ENCODE measurements at regions not wholly inside any gene's neighbourhood (a gene's known extent, or its start where the extent isn't known, plus 50 kb on each side); places are given as distances from the start of the nearest gene placed in this dataset.
"Not testable (repeated sequence)": the region's sequence is repeated elsewhere in the genome, so short reads cannot be mapped to it uniquely, and the experiment has no call there.

DNA sequence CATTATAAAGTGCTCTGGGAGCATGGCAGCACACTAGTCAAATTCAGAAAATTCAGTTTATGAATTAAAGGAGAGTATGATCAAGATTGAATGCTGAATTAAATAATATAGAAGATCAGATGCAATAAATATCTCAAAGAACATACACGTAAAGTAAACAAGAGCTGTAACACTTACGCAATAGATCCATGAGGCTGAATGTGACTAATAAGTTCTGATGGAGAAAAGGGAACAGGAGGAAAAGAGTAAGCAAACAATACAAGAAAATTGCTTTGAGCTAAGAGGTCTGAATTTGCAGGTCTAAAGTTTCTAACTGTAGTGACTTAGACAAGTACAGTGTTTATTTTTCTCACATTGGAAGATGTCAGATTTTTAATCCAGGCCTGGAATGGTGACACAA is 646.7 kb upstream of the ZNF804A start:
- TF ChIP-seq, protein P1, sequence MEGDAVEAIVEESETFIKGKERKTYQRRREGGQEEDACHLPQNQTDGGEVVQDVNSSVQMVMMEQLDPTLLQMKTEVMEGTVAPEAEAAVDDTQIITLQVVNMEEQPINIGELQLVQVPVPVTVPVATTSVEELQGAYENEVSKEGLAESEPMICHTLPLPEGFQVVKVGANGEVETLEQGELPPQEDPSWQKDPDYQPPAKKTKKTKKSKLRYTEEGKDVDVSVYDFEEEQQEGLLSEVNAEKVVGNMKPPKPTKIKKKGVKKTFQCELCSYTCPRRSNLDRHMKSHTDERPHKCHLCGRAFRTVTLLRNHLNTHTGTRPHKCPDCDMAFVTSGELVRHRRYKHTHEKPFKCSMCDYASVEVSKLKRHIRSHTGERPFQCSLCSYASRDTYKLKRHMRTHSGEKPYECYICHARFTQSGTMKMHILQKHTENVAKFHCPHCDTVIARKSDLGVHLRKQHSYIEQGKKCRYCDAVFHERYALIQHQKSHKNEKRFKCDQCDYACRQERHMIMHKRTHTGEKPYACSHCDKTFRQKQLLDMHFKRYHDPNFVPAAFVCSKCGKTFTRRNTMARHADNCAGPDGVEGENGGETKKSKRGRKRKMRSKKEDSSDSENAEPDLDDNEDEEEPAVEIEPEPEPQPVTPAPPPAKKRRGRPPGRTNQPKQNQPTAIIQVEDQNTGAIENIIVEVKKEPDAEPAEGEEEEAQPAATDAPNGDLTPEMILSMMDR (IDR thresholded peaks at IDR 0.05; ENCODE audit: poor library complexity, severe bottlenecking) = no peak
- Histone ChIP-seq H3K27me3 (ENCODE audit: insufficient read depth, poor library complexity, severe bottlenecking) (no peaks in the 10 kb centered on the region), H3K36me3 (ENCODE audit: low read depth) (no peaks in the 10 kb centered on the region), H3K27ac (ENCODE audit: poor library complexity, severe bottlenecking) (no peak overlapping the region), H3K4me1 (ENCODE audit: insufficient read depth, poor library complexity, severe bottlenecking) (peaks cover 8% of the 10 kb centered on the region), H3K4me3 (ENCODE audit: severe bottlenecking) (no peak overlapping the region), H3K9me3 (ENCODE audit: severe bottlenecking) (no peaks in the 10 kb centered on the region)
- peak; percentile 76 for ATAC-seq (ENCODE audit: low read depth)
- DNase-seq (ENCODE audit: low spot score) = no peak

DNA sequence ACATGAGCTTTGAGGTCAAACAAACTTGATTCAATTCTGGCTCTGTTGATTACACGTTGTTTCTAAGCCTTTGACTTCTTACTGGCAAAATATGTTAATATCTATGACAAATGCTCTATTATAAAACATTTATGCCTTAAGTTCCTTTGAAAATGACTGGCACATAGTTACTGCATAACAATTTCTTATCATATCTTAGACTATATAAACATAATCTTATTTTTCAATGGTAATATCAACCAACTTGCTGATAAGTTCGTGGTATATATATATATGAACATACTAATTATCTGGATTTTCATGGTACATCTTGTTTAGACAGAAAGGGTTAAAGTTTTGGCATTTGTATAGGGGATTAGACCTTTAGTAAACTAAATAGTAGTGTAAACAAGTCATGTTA is 645.6 kb upstream of the ZNF804A start:
- Histone ChIP-seq H3K36me3 (ENCODE audit: low read depth) (no peaks in the 10 kb centered on the region), H3K9me3 (ENCODE audit: severe bottlenecking) (no peaks in the 10 kb centered on the region), H3K27ac (ENCODE audit: poor library complexity, severe bottlenecking) (no peak overlapping the region), H3K4me3 (ENCODE audit: severe bottlenecking) (no peak overlapping the region), H3K4me1 (ENCODE audit: insufficient read depth, poor library complexity, severe bottlenecking) (peaks cover 8% of the 10 kb centered on the region), H3K27me3 (ENCODE audit: insufficient read depth, poor library complexity, severe bottlenecking) (no peaks in the 10 kb centered on the region)
- TF ChIP-seq, protein P1 (IDR thresholded peaks at IDR 0.05; ENCODE audit: poor library complexity, severe bottlenecking) = no peak
- no peak for ATAC-seq (ENCODE audit: low read depth)
- DNase-seq (ENCODE audit: low spot score) = no peak

DNA sequence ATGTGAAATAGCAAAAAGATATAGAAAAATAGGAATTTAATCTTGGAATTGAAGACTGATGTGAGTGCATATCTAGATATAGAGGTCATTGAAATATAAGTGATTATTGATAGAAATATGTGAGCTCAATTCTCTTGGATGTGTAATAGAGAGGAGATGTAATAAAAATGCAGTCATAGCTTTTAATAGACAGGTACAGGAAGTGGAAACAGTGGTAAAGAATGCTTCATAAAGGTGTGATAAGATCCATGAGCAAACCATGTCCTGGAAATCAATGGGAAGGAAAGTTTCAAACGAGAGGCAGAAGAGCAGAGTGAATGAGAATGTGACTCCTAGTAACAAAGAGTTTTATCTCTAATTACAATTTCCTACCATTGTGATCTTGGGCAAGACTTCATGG is 634.7 kb upstream of the ZNF804A start:
- H3K4me1 ChIP-seq (ENCODE audit: insufficient read depth, poor library complexity, severe bottlenecking) = no peaks in the 10 kb centered on the region
- H3K4me3 ChIP-seq (ENCODE audit: severe bottlenecking) = no peak overlapping the region
- H3K9me3 ChIP-seq (ENCODE audit: severe bottlenecking) = no peaks in the 10 kb centered on the region
- no peak overlapping the region for H3K27ac ChIP-seq (ENCODE audit: poor library complexity, severe bottlenecking)
- no peak for DNase-seq (ENCODE audit: low spot score)
- TF ChIP-seq, protein P1 (IDR thresholded peaks at IDR 0.05; ENCODE audit: poor library complexity, severe bottlenecking) = no peak
- no peaks in the 10 kb centered on the region for H3K36me3 ChIP-seq (ENCODE audit: low read depth)
- peak; percentile 35; the same call in 1 of the 3 replicates for ATAC-seq (ENCODE audit: low read depth)
- no peaks in the 10 kb centered on the region for H3K27me3 ChIP-seq (ENCODE audit: insufficient read depth, poor library complexity, severe bottlenecking)

DNA sequence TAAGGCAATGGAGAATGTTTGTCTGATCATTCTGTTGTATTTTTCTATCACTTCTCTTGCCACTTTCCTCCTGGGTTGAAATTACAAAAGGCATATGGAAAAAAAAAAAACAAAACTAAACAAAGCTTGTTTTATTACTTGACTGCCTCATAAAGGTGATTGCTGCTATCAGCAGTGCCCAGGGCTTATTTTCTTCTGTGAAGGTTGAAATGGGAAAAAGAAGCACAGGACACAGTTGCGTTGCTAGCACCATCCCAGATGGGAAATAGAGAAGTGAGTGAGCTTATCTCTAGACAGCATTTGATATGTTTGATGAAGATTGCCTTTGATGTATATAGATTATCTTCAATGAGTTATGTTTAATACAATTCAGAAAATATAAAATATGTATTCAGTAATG is 633.8 kb upstream of the ZNF804A start:
- no peaks in the 10 kb centered on the region for H3K9me3 ChIP-seq (ENCODE audit: severe bottlenecking)
- ATAC-seq (ENCODE audit: low read depth) (no peak), DNase-seq (ENCODE audit: low spot score) (no peak)
- TF ChIP-seq, protein P1 (IDR thresholded peaks at IDR 0.05; ENCODE audit: poor library complexity, severe bottlenecking) = no peak
- H3K4me1 ChIP-seq (ENCODE audit: insufficient read depth, poor library complexity, severe bottlenecking) = no peaks in the 10 kb centered on the region
- H3K36me3 ChIP-seq (ENCODE audit: low read depth) = no peaks in the 10 kb centered on the region
- H3K27ac ChIP-seq (ENCODE audit: poor library complexity, severe bottlenecking) = no peak overlapping the region
- no peaks in the 10 kb centered on the region for H3K27me3 ChIP-seq (ENCODE audit: insufficient read depth, poor library complexity, severe bottlenecking)
- H3K4me3 ChIP-seq (ENCODE audit: severe bottlenecking) = no peak overlapping the region

DNA sequence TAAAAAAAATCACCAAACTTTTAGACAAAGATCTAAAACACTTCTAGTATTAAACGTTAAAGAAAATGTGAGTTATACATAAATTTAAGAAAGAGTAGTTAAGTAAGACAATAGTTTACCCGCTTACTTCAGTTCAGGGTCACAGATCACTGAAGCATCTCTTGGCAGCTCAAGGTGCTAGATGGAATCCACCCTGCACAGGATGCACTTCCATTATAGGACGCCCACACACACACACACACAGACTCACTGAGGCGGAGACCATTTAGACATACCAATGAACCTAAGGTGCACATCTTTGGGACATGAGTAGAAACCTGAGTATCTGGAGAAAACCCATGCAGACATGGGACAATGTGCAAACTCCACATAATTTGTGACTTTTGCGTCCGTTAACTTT is 630.6 kb upstream of the ZNF804A start:
- Histone ChIP-seq H3K27me3 (ENCODE audit: insufficient read depth, poor library complexity, severe bottlenecking) (no peaks in the 10 kb centered on the region), H3K36me3 (ENCODE audit: low read depth) (no peaks in the 10 kb centered on the region), H3K27ac (ENCODE audit: poor library complexity, severe bottlenecking) (no peak overlapping the region), H3K9me3 (ENCODE audit: severe bottlenecking) (no peaks in the 10 kb centered on the region), H3K4me1 (ENCODE audit: insufficient read depth, poor library complexity, severe bottlenecking) (no peaks in the 10 kb centered on the region), H3K4me3 (ENCODE audit: severe bottlenecking) (no peak overlapping the region)
- DNase-seq (ENCODE audit: low spot score) (no peak), ATAC-seq (ENCODE audit: low read depth) (no peak)
- TF ChIP-seq, protein P1 (IDR thresholded peaks at IDR 0.05; ENCODE audit: poor library complexity, severe bottlenecking) = no peak

DNA sequence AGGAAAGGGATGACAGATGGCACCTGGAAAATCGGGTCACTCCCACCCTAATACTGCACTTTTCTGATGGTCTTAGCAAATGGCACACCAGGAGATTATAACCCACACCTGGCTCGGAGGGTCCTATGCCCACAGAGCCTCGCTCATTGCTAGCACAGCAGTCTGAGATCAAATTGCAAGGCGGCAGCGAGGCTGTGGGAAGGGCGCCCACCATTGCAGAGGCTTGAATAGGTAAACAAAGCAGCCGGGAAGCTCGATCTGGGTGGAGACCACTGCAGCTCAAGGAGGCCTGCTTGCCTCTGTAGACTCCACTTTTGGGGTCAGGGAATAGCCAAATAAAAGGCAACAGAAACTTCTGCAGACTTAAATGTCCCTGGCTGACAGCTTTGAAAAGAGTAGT is 622.7 kb upstream of the ZNF804A start:
- not testable (repeated sequence) for H3K9me3 ChIP-seq (ENCODE audit: severe bottlenecking); H3K36me3 ChIP-seq (ENCODE audit: low read depth); H3K27me3 ChIP-seq (ENCODE audit: insufficient read depth, poor library complexity, severe bottlenecking); H3K4me3 ChIP-seq (ENCODE audit: severe bottlenecking); H3K27ac ChIP-seq (ENCODE audit: poor library complexity, severe bottlenecking); H3K4me1 ChIP-seq (ENCODE audit: insufficient read depth, poor library complexity, severe bottlenecking); ATAC-seq (ENCODE audit: low read depth); DNase-seq (ENCODE audit: low spot score)
